GM18505 (cell line): ENCODE measurements at regions not wholly inside any gene's neighbourhood (a gene's known extent, or its start where the extent isn't known, plus 50 kb on each side); places are given as distances from the start of the nearest gene placed in this dataset.

ENCODE experiments used
- ATAC-seq: cut with Tn5 transposase; IDR thresholded peaks from one replicate; pipeline ENCODE4 v1.9.1; 2021; ENCODE audit not compliant: unreplicated experiment
- POLR2A ChIP-seq: IDR thresholded peaks from 4 replicates; pipeline ENCODE4 v1.6.1; 2011; ENCODE audit warnings: borderline replicate concordance; ENCODE audit not compliant: insufficient read depth, insufficient read length; ENCODE audit errors: extremely low read depth

GRCh38 chr17:72477491-72477890 lies 356.7 kb downstream of the SOX9 start:
- no peak for ATAC-seq
- no peak for TF ChIP-seq POLR2A

- no peak for TF ChIP-seq POLR2A
- no peak for ATAC-seq
These were observed 358.3 kb downstream of the SOX9 start for GRCh38 chr17:72479113-72479512.

GRCh38 chr17:72481572-72481971 lies 360.8 kb downstream of the SOX9 start:
- no peak for ATAC-seq
- TF ChIP-seq POLR2A: no peak

- no peak for ATAC-seq
- no peak for TF ChIP-seq POLR2A
These were observed 364.8 kb downstream of the SOX9 start for GRCh38 chr17:72485596-72485995.

GRCh38 chr17:72486806-72487205 lies 366.0 kb downstream of the SOX9 start:
- TF ChIP-seq POLR2A: no peak
- no peak for ATAC-seq

GRCh38 chr17:72487731-72488494 lies 367.1 kb downstream of the SOX9 start:
- TF ChIP-seq POLR2A: no peak
- no peak for ATAC-seq

GRCh38 chr17:72488555-72489271 lies 367.9 kb downstream of the SOX9 start:
- ATAC-seq: no peak
- TF ChIP-seq POLR2A: no peak

- no peak for TF ChIP-seq POLR2A
- no peak for ATAC-seq
These were observed 368.4 kb downstream of the SOX9 start for GRCh38 chr17:72489272-72489641.

- no peak for ATAC-seq
- TF ChIP-seq POLR2A: no peak
These were observed 370.3 kb downstream of the SOX9 start for GRCh38 chr17:72491102-72491501.

- TF ChIP-seq POLR2A: no peak
- no peak for ATAC-seq
These were observed 371.7 kb downstream of the SOX9 start for GRCh38 chr17:72492494-72492893.

- TF ChIP-seq POLR2A: no peak
- ATAC-seq: no peak
These were observed 372.1 kb downstream of the SOX9 start for GRCh38 chr17:72492941-72493340.

- no peak for ATAC-seq
- no peak for TF ChIP-seq POLR2A
These were observed 373.7 kb downstream of the SOX9 start for GRCh38 chr17:72494566-72494965.

- no peak for TF ChIP-seq POLR2A
- no peak for ATAC-seq
These were observed 375.6 kb downstream of the SOX9 start for GRCh38 chr17:72496461-72496860.

- no peak for ATAC-seq
- no peak for TF ChIP-seq POLR2A
These were observed 377.1 kb downstream of the SOX9 start for GRCh38 chr17:72497915-72498314.

GRCh38 chr17:72498364-72499210 lies 377.8 kb downstream of the SOX9 start:
- no peak for ATAC-seq
- TF ChIP-seq POLR2A: no peak
